Amniotic stem cell (primary cell): ENCODE measurements at regions not wholly inside any gene's neighbourhood (a gene's known extent, or its start where the extent isn't known, plus 50 kb on each side); places are given as distances from the start of the nearest gene placed in this dataset.
"Not testable (repeated sequence)": the region's sequence is repeated elsewhere in the genome, so short reads cannot be mapped to it uniquely, and the experiment has no call there.

Source experiments
- DNase-seq: peaks from one replicate; lab custom pipeline; 2025; lab: John Stamatoyannopoulos, UW

DNA sequence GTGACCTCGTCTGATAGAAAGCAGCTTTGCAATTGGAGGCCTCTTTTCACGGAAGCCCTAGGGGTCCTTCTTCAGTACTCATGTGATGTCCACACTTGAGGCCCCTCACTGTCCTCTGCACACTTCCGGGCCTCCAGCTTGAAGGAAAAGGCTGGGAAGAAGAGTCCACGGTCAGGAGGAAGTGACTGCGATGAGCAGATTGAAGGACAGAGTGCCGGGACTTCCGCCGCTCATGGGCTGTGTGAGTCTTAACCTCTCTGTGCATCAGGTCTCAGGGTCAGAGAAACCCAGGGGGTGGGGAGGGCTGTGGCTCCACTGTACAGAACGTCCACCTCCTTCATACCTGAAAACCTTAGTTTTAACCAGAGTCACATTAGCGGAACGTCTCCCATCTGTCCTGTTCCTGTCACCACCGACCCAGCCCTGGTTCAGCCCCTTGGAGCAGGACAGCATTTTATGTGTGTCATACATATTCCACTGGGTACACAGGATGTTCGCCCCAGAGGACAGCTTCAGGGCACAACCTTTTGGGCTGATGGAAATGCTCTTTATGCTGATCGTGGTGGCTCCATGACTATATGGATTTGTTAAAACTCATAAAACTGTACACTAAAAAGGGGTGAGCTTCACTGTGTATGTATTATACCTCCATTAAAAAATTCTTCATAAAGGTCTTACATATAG is 51.0 kb upstream of the SORCS2 start:
- no peak for DNase-seq

DNA sequence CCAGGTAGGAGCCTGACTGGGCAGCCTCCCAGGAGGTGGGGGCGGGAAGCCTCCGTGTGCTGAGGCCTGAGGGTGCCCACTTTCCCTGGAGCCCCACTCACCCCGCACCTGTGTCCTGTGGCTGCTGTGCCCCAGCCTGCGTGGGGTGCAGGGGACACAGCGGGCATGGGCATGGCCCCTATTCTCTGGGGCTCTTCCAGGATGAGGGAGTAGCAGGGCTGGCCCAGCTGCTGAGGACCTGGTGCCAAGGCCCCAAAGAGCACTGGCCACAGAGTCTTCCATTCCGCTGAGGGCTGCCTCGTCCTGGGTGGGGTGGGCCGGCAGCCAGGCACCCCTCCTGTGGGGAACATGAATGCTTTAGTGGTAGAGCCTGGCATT is 51.7 kb upstream of the SORCS2 start:
- no peak for DNase-seq

DNA sequence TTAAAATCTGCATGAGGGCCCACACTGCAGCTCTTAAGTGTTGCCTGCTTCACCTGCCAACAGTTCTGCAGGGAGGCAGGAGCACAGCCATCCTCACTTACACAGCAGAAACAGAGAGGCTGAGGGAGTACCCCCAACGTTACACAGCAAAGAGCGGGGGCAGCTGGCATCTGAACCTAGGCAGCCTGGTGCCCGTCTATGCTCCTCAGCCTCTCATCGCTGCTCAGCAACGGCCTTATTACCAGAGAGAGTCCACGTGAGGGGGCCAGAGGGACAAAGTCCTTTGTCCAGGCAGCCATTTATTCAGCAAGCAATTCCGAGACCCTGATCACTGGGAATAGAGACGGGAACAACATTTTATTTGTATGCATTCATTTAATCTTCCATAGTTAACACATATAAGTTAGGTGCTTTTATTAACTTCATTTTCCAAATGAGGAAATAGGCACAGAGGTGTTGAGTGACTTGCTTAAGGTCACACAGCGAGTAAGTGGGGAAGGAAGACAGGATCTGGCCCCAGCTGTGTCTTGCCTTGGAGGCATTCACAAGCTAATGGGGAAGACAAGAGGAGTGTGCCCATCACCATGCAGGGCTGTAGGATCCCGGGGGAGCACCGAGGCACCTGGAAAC is 52.2 kb upstream of the SORCS2 start:
- no peak for DNase-seq

DNA sequence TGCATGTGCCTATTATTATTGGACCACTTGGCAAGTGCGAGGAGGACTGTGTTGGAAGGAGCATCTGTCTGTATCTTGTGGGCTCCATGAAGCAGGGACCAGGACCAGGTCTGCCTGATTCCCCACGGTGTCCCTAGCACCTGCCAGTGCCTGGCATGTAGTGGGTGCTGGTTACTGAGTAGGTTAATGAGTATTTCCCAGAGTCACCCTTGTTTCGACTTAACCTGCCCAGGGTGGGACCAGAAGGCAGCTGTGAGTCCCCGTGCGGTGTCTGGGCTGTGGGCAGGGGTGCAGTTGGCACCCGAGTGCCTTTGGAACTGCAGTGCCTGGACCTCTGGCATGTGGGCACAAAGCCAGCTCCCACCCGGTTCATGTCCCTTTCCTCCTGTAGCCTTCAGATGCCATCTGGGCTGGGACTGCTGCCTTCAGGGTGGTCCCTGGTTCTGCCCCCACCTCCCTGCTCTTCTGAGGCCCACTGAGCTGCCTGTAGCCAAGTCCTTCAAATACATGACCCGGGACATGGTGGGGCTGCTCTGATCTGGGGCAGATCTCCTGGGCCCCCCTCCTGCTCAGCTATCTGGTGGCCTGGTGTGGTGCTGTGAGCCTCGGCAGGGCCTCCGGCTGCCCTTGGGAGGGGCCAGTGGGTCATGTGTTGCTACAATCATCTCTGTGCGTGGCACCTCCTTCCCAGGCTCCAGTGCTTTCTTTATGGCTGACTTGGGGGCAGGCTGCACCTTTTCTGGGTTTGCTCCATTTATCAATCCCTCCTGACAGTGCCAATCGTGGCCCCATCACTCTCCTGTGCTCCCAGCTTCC is 53.0 kb upstream of the SORCS2 start:
- DNase-seq = no peak

DNA sequence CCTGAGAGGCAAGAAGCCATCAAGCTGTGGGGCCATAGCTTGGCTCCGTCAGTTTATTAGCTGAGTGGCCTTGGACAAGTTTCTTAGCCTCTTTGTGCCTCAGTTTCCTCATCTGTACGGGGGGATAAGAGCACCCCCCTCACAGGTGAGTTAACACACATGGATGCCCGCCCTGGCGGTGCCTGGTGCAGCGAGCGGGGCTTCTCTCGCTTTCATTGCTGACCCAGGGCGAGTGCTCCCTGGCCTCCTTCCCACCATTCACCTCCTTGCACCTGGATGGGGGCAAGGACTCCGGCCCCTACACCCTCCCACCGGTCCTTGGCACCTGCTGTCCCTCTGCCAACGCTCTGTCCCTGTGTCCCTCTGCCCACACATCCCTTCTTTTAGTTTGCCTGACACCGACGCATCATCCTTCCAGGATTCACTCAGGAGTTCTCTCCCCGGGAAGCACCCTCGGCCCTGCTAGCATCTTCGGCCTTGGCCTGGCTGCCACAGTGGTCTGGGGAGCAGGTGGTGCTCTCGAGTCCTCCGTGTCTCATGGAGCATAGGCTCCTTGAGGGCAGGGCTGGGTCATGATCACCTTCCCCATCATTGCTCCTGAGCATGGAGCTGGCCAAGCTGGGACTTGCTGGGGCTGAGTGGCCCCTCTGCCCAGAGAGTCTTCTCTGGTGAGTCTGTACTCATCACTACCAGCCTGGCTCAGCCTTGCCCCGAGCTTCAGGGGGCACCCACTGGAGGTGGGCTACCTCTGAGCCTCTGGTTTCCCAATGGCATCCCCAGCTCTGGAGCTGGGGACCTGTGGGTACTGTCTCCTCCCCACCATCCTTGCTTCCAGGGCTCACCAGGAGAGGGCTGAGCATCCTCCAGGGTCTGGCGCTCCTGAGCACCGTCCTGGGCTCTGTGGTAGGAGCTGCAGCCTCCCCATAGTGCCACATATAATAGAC is 53.8 kb upstream of the SORCS2 start:
- DNase-seq = no peak

DNA sequence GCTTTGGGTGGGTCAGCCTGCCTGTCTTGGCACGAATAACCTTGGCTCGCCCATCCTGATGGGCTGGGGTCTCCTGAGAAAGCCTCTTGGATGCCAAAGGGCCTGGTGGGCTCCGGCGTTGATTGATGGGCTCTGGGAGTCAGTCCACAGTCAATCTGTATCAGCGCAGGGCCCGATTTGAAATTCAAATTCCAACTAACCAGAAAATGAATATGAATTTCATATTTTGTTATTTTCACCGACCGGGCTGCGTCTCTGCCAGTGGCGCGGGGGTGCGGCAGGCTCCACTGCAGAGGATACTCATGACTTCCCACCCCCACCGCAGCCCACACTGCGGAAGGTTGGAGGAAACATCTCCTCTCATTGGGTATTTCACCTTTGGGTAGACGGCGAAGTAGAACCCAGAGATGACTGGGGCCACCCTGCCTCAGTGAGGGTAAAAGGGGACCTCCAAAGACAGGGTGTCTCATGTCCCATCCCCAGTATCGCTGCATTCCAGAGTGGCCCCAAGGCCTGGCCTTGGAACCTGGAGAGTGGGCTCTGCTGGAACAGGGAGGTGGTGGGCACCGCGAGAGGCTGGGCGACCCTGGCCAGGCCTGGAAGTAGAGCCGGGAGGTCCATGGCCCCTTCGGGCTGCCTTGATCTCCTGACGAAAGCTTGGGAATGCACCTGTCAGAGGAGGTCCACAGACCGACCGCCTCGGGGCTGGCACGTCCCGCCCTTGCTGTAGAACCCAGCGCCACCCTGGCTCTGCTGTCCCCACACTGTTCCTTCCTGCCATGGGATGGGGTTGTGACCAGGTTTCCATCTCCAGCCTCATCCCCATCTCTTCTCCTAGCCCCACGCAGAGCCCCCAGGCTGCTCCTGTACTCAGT is 54.8 kb upstream of the SORCS2 start:
- no peak for DNase-seq

DNA sequence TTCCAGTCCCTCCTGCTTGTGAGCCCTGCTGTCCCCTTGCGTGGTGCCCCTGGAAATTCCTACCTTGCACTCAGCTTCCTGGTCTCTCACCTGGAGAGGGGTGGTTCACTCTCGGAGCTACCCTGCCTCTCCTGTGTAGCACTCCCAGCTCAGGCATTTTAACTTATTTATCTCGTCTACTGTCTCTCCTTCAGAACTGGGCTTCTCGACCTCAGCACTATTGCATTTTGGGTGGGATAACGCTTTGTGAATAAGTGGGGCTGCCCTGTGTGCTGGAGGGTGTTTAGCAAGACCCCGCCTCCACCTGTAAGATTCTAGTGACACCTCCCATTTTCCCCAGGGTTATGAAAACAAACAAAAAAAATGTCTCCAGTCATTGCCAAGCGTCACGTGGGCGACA is 56.0 kb upstream of the SORCS2 start:
- no peak for DNase-seq

DNA sequence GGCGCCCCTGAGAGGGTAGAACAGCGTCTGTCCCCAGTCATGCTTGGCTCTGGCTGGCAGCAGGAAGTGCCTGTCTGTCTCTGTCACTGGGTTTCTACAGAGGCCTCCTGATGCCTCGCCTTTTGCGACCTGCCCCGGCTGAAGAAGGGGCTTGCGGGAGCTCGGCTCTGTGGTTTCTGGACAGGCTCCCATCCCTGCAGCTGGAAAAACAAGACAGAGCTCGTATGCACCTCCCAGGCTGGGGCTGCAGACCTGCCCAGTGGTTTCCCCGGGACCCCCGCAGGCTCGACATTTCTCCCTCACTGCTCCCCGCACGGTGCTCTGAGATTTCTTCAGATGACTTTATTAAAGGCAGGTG is 57.0 kb upstream of the SORCS2 start:
- DNase-seq = no peak

DNA sequence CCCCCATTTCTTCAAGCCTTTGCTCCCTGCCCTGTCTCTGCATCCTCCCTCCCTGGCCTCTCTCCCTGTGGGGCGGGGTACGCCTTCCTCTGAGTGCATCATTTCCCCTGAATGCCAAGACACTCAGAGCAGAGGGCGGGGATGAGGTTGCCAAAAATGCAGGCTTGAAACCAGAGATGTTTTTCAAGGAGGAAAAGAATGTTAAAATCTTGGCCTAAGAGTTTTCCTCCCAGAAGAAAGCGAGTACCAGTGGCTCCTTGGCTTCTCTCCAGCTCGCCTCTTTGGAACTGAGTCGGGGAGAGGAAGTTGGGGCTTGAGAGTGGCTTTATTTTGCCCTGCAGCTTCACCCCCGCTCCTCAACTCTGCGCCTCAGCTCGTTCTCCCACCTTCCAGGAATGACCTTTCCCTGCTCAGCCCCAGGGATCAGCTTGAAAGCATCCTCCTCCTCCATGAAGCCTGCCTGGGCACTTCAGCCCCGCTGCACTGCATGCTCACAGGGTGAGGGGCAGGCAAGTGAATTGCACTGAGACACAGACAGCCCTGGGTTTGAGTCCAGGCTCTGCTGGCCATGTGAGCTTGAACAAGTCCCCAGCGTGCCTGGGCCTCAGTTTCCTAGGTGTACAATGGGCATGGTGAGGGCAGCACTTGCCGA is 57.5 kb upstream of the SORCS2 start:
- peak; percentile 74 for DNase-seq

DNA sequence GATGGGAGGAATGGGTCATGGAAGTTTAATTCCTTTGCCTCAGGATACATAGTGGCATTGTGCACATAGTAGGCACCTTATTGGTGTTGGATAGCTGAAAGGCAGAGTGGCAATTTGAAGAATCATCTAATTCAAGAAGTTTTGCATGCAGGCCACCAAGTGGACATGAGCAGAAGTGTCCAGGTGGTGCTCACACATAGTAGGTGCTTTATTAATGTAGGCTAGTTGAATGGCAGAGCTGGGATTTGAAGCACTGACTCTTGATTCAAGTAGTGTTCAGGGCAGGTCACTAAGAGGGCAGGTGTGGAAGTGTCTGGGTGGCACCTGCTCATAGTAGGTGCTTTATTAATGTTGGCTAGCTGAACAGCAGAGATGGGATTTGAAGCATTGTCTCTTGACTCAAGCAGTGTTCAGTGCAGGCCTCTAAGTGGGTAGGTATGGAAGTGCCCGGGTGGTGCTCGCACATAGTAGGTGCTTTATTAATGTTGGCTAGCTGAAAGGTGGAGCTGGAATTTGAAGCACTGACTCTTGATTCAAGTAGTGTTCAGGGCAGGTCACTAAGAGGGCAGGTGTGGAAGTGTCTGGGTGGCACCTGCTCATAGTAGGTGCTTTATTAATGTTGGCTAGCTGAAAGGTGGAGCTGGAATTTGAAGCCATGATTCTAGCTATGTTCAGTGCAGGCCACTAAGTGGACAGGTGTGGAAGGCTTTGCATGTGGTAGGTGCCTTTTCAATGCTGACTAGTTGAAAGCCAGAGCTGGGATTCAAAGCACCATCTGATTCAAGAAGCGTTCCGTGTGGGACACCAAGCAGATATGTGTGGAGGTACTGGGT is 58.3 kb upstream of the SORCS2 start:
- DNase-seq = not testable (repeated sequence)

DNA sequence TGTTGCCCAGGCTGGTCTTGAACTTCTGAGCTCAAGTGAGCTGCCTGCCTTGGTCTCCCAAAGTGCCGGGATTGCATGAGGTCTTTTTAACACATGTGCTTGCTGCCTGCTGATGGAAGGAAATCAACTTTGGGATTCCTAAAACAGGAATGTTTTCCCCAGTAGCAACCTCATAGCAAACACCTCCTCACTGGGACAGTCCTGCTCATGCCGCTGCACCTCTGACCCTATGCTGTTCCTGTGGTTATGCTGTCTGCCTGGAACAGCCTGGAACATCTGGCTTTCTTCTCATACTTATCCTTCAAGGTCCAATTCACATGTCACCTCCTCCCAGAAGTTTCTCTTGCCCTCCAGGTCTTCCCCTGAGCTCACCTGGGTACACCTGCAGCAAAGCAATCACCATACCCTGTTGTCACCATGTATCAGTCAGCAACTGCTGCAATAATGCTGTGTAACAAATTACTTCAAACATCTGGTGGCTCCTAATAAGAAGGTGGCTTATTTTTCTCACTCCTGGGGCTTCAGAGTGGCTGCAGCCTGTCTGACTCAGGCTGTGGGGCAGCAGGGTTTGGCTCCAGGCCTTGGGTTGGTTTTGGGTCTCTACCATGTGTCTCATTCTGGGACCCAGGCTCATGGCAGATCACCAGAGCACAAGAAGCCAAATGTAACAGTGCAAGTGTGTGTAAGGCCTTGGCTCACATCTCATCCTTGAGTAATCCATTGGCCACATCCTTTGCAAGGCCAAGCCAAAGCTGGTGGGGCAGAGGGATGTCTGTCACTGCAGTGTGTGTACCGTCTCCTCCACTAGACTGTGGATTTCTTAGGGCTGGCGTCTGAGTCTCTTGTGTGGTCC is 59.4 kb upstream of the SORCS2 start:
- DNase-seq = no peak

DNA sequence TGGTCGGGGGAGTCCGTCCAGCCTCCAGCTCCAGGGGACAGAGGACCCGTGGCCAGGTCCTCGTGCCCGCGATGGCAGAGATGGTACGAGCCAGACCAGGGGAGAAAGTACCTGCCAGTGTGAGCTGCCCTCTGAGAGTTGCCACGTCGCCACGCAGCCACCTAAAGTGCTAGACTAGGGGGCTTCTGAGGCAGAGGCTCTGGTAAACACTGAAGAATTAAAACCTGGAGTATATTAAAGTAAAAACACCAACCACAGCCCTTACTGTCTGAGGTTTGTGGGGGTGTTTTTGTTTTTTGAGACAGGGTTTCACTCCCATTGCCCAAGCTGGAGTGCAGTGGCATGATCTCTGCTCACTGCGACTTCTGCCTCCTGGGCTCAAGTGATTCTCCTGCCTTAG is 60.1 kb upstream of the SORCS2 start:
- DNase-seq = no peak

DNA sequence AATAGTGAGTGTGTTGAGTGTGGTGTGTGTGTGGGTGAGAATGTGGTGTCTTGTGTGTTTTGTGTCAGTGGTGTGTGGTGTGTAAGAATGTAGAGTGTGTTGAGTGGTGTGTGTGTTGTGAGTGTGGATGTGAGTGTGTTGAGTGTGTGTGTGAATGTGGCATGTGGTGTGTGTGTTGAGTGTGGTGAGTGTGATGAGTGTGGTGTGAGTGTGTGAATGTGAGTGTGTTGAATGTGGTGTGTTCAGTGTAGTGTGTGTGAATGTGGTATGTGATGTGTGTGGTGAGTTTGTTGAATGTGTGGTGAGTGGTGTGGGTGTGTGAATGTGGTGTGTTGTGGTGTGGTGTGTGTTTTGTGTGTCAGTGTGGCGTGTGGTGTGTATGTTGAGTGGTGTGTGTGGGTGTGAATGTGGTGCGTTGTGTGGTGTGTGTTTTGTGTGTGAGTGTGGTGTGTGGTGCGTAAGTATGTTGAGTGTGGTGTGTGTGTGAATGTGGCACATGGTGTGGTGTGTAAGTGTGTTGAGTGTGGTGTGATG is 60.8 kb upstream of the SORCS2 start:
- DNase-seq = no peak

DNA sequence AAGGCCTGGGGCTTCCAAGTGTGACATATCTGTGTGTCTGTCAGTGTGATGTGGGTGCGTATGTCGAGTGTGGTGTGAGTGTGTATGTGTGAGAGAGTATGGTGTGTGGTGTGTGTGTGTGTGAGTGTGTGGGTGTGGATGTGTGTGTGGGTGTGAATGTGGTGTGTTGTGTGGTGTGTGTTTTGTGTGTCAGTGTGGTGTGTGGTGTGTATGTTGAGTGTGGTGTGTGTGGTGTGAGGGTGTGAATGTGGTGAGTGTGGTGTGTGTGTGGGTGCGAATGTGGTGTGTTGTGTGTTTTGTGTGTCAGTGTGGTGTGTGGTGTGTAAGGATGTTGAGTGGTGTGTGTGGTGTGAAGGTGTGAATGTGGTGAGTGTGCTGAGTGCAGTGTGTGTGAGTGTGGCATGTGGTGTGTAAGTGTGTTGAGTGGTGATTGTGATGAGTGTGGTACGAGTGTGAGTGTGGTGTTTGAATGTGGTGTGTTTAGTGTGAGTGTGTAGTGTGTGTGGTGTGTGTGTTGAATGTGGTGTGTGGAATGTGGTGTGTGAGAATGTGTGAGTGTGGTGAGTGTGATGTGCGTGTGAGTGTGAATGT is 61.6 kb upstream of the SORCS2 start:
- DNase-seq = no peak

DNA sequence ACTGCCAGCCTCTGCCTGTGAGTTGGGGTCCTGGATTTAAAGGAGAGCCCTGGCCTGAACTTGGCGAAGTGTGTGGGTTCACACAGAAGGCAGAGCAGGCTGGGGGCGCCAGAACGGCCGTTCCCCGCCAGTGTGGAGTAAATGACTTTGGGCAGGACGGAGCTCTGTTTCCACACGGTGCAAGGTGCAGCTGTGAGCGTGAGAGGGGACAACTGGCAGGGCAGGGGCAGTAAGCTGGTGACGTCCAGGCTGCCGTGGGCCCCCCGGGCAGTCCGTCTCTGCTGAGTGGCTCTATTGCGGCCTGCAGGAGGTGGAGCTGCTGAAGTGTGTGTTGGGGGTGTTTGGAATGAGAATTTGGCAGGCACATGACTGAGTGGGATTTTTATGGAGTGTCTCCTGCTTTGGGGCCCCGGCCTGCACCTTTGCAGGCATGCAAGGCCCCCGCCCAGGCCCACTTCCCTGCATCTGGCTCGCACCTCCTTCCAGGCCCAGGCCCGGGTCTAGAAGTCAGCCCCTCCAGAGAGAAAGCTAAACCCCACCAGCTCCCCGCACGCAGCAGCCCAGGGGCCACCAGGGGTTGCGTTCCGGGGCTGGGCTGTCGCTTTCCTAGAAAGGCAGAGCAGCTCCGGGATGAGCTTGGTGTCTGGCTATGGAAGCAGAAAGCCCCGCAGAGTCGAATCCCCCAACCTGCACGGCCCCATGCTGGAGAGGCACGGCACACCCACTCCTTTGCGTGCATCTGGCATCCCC is 62.2 kb upstream of the GRPEL1 start:
- no peak for DNase-seq

DNA sequence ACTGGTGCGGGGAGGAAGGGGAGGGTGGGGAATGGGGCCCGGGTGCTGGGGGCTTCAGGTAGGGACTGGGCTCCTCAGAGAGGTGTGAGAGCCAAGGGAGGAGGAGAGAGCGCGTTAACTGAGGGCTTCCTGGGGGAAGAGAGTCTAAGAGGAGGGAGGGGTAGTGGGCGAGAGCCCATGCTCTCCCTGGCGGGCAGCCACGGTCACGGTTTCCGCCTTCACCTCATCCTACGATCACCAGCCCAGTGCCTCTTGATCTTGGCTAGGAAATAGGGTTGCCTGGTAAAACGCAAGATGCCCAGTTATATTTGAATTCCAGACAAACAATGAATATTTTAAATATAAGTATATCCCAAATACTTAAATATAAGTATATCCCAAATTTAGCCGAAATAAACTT is 60.8 kb upstream of the GRPEL1 start:
- no peak for DNase-seq

DNA sequence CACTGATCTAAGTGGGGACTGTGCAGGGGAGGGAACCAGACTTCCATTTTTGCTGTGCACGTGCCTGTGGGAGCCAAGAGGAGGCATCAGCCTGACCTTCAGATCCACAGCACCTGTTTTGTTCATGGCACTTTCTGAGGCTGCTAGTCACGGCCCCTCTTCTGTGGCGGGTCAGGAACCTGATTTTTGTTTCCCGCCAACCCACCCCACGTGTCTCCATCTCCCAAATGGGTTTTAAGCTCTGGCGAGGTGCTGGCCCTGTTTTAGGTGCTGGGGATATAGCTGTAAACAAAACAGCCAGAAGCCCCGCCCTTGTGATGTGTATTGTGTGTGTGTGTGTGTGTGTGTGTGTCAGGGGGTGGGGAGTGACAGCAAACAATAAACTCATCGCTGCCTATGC is 60.4 kb upstream of the GRPEL1 start:
- DNase-seq = no peak
